ENCODE measurements at regions not wholly inside any gene's neighbourhood (a gene's known extent, or its start where the extent isn't known, plus 50 kb on each side); places are given as distances from the start of the nearest gene placed in this dataset.

- no peaks in the 10 kb centered on the region for H3K9me3 ChIP-seq
- no peak for TF ChIP-seq CTCF (IDR thresholded peaks at IDR 0.05; ENCODE audit: low read depth, low read length)
- H3K27me3 ChIP-seq = no peaks in the 10 kb centered on the region
- DNase-seq = no peak
- H3K4me3 ChIP-seq (ENCODE audit: low read depth, low read length) = no peak overlapping the region
- no peaks in the 10 kb centered on the region for H3K4me1 ChIP-seq
- H3K36me3 ChIP-seq = no peaks in the 10 kb centered on the region
Observed at GRCh38 chr9:115350548-115350947, 232.6 kb upstream of the TNC start.

DNA sequence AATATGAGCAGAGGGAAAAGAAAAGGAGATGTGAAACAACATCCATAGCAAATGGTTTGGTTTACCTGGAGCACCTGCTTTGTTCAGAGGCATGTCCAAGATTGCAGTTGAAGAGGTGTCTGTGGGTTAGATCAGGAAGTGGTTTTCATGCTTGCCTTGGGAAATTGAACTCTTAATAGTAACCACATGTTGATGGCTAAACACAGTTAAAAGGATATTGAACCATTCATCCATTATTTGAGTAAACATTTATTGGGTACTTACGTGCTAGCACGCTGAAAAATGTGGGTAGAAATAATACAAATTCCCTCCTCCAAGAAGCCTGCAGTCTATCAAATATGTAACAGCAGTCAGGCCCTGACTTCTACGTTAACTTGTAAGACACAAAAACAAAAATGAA, 235.7 kb upstream of the TNC start:
- Histone ChIP-seq H3K4me3 (ENCODE audit: low read depth, low read length) (no peak overlapping the region), H3K9me3 (no peaks in the 10 kb centered on the region), H3K4me1 (no peaks in the 10 kb centered on the region), H3K27me3 (no peaks in the 10 kb centered on the region), H3K36me3 (no peaks in the 10 kb centered on the region)
- no peak for TF ChIP-seq CTCF (IDR thresholded peaks at IDR 0.05; ENCODE audit: low read depth, low read length)
- no peak for DNase-seq

GRCh38 chr9:115357821-115358220, 239.9 kb upstream of the TNC start:
- H3K4me3 ChIP-seq (ENCODE audit: low read depth, low read length) = no peak overlapping the region
- no peak for TF ChIP-seq CTCF (IDR thresholded peaks at IDR 0.05; ENCODE audit: low read depth, low read length)
- H3K27me3 ChIP-seq = no peaks in the 10 kb centered on the region
- DNase-seq = no peak
- no peaks in the 10 kb centered on the region for H3K36me3 ChIP-seq
- H3K4me1 ChIP-seq = no peaks in the 10 kb centered on the region
- no peaks in the 10 kb centered on the region for H3K9me3 ChIP-seq

- Histone ChIP-seq H3K4me3 (ENCODE audit: low read depth, low read length) (no peak overlapping the region), H3K9me3 (no peaks in the 10 kb centered on the region), H3K36me3 (no peaks in the 10 kb centered on the region), H3K27me3 (no peaks in the 10 kb centered on the region), H3K4me1 (no peaks in the 10 kb centered on the region)
- no peak for DNase-seq
- no peak for TF ChIP-seq CTCF (IDR thresholded peaks at IDR 0.05; ENCODE audit: low read depth, low read length)
Observed at GRCh38 chr9:115359017-115359780, 241.2 kb upstream of the TNC start.

DNA sequence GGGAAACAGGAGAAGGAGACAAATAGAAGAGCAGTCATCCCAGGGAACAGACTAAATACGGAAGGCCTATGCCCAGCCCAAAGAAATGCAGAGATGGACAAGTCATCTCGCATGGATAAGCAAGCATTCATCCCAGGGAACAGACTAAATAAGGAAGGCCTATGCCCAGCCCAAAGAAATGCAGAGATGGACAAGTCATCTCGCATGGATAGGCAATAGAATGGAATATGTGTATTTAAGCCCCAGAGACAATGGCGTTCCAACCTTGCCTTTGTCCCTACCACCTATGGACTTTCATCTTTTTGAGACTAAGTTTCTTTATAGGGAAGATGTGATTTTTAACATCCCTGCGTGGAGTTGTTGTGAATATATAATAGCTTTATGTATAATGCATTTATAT, 242.2 kb upstream of the TNC start:
- Histone ChIP-seq H3K4me1 (no peaks in the 10 kb centered on the region), H3K27me3 (no peaks in the 10 kb centered on the region), H3K9me3 (no peaks in the 10 kb centered on the region), H3K36me3 (no peaks in the 10 kb centered on the region), H3K4me3 (ENCODE audit: low read depth, low read length) (no peak overlapping the region)
- TF ChIP-seq CTCF (IDR thresholded peaks at IDR 0.05; ENCODE audit: low read depth, low read length) = no peak
- no peak for DNase-seq

GRCh38 chr9:115362101-115362500, 244.1 kb upstream of the TNC start:
- H3K27me3 ChIP-seq = no peaks in the 10 kb centered on the region
- H3K4me1 ChIP-seq = no peaks in the 10 kb centered on the region
- no peak overlapping the region for H3K4me3 ChIP-seq (ENCODE audit: low read depth, low read length)
- no peaks in the 10 kb centered on the region for H3K9me3 ChIP-seq
- DNase-seq = no peak
- H3K36me3 ChIP-seq = no peaks in the 10 kb centered on the region
- TF ChIP-seq CTCF (IDR thresholded peaks at IDR 0.05; ENCODE audit: low read depth, low read length) = no peak
